ENCODE measurements at regions not wholly inside any gene's neighbourhood (a gene's known extent, or its start where the extent isn't known, plus 50 kb on each side); places are given as distances from the start of the nearest gene placed in this dataset.

DNA sequence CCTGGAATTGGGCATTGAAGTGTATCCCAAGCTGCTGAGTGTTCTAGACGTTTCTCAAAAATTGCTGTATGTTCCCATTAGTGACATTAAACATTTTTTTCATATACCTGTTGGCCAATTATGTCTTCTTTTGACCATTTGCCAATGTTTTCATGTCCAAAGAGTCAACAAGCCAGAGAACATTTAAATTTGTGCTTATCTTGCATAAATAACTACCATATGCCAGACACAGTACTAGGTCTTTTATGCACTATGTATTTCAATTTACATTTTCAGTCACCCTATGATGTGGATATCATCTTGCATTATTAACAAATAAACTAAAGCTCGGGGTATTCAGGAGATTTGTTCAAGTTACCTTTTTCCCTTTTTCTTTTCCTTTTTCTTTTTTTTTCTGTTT lies 632.9 kb upstream of the C16orf82 start:
- Histone ChIP-seq H3K36me3 (ENCODE audit: control insufficient read depth, insufficient read depth, low read length) (no peaks in the 10 kb centered on the region), H3K4me2 (ENCODE audit: insufficient read depth, low read length) (no peak overlapping the region), H2AFZ (ENCODE audit: low read depth, low read length) (no peak overlapping the region), H3K27ac (ENCODE audit: extremely low read depth, low read depth, low read length) (no peak overlapping the region), H3K4me1 (replicated peaks in 1 of 2; ENCODE audit: control insufficient read depth in 2 of 2, insufficient read depth in 2 of 2, low read length in 2 of 2) (no peaks in the 10 kb centered on the region), H3K4me3 (no peak overlapping the region), H4K20me1 (replicated peaks; ENCODE audit: control insufficient read depth, insufficient read depth, low read length) (no peaks in the 10 kb centered on the region), H3K27me3 (ENCODE audit: control insufficient read depth in 2 of 2, insufficient read depth in 2 of 2, low read length in 2 of 2) (no peaks in the 10 kb centered on the region), H3K9me1 (ENCODE audit: control insufficient read depth, insufficient read depth, low read length) (no peaks in the 10 kb centered on the region), H3K9ac (ENCODE audit: insufficient read depth in 1 of 2, low read depth in 2 of 2, low read length in 2 of 2) (no peak overlapping the region), H3K9me3 (replicated peaks; ENCODE audit: control insufficient read depth, insufficient read depth, low read depth, low read length) (no peaks in the 10 kb centered on the region), H3K79me2 (ENCODE audit: control insufficient read depth, insufficient read depth, low read length) (no peaks in the 10 kb centered on the region)
- ATAC-seq (no peak), FAIRE-seq (no peak), DNase-seq (ENCODE audit: extremely low read depth in 1 of 4, low spot score in 3 of 4) (no peak)
- WGBS (ENCODE audit: insufficient coverage, low coverage, missing lambda C conversion rate), result 0% methylated on average over 2 of the region's 2 CpGs
- TF ChIP-seq MAFG (tag; conservative IDR thresholded peaks at IDR 0.05), result peak; percentile 54; the same call in 1 of the 2 replicates
- TF ChIP-seq, protein P1, sequence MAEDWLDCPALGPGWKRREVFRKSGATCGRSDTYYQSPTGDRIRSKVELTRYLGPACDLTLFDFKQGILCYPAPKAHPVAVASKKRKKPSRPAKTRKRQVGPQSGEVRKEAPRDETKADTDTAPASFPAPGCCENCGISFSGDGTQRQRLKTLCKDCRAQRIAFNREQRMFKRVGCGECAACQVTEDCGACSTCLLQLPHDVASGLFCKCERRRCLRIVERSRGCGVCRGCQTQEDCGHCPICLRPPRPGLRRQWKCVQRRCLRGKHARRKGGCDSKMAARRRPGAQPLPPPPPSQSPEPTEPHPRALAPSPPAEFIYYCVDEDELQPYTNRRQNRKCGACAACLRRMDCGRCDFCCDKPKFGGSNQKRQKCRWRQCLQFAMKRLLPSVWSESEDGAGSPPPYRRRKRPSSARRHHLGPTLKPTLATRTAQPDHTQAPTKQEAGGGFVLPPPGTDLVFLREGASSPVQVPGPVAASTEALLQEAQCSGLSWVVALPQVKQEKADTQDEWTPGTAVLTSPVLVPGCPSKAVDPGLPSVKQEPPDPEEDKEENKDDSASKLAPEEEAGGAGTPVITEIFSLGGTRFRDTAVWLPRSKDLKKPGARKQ (CRISPR knock-in tag; IDR thresholded peaks at IDR 0.05), result no peak
- no peak for TF ChIP-seq KLF10 (CRISPR knock-in tag; IDR thresholded peaks at IDR 0.05)
- no peak for TF ChIP-seq STAG1 (CRISPR knock-in tag; IDR thresholded peaks at IDR 0.05; ENCODE audit: borderline replicate concordance)
- no peak for TF ChIP-seq ZNF766 (CRISPR knock-in tag; conservative IDR thresholded peaks at IDR 0.05)
- peak; percentile 42; the same call in 1 of the 2 replicates for TF ChIP-seq C11orf30 (IDR thresholded peaks at IDR 0.05; ENCODE audit: low read depth)
- TF ChIP-seq, protein P2, sequence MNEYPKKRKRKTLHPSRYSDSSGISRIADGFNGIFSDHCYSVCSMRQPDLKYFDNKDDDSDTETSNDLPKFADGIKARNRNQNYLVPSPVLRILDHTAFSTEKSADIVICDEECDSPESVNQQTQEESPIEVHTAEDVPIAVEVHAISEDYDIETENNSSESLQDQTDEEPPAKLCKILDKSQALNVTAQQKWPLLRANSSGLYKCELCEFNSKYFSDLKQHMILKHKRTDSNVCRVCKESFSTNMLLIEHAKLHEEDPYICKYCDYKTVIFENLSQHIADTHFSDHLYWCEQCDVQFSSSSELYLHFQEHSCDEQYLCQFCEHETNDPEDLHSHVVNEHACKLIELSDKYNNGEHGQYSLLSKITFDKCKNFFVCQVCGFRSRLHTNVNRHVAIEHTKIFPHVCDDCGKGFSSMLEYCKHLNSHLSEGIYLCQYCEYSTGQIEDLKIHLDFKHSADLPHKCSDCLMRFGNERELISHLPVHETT (CRISPR knock-in tag; conservative IDR thresholded peaks at IDR 0.05 in 1 of 2, IDR thresholded peaks at IDR 0.05 in 1 of 2), result no peak
- TF ChIP-seq, protein P3, sequence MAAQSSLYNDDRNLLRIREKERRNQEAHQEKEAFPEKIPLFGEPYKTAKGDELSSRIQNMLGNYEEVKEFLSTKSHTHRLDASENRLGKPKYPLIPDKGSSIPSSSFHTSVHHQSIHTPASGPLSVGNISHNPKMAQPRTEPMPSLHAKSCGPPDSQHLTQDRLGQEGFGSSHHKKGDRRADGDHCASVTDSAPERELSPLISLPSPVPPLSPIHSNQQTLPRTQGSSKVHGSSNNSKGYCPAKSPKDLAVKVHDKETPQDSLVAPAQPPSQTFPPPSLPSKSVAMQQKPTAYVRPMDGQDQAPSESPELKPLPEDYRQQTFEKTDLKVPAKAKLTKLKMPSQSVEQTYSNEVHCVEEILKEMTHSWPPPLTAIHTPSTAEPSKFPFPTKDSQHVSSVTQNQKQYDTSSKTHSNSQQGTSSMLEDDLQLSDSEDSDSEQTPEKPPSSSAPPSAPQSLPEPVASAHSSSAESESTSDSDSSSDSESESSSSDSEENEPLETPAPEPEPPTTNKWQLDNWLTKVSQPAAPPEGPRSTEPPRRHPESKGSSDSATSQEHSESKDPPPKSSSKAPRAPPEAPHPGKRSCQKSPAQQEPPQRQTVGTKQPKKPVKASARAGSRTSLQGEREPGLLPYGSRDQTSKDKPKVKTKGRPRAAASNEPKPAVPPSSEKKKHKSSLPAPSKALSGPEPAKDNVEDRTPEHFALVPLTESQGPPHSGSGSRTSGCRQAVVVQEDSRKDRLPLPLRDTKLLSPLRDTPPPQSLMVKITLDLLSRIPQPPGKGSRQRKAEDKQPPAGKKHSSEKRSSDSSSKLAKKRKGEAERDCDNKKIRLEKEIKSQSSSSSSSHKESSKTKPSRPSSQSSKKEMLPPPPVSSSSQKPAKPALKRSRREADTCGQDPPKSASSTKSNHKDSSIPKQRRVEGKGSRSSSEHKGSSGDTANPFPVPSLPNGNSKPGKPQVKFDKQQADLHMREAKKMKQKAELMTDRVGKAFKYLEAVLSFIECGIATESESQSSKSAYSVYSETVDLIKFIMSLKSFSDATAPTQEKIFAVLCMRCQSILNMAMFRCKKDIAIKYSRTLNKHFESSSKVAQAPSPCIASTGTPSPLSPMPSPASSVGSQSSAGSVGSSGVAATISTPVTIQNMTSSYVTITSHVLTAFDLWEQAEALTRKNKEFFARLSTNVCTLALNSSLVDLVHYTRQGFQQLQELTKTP (IDR thresholded peaks at IDR 0.05; ENCODE audit: low read depth in 1 of 2, partially characterized antibody in 2 of 2), result no peak
- TF ChIP-seq, protein P4, sequence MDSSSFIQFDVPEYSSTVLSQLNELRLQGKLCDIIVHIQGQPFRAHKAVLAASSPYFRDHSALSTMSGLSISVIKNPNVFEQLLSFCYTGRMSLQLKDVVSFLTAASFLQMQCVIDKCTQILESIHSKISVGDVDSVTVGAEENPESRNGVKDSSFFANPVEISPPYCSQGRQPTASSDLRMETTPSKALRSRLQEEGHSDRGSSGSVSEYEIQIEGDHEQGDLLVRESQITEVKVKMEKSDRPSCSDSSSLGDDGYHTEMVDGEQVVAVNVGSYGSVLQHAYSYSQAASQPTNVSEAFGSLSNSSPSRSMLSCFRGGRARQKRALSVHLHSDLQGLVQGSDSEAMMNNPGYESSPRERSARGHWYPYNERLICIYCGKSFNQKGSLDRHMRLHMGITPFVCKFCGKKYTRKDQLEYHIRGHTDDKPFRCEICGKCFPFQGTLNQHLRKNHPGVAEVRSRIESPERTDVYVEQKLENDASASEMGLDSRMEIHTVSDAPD (CRISPR knock-in tag; IDR thresholded peaks at IDR 0.05), result no peak
- TF ChIP-seq RHOXF2B (CRISPR knock-in tag; conservative IDR thresholded peaks at IDR 0.05), result no peak
- TF ChIP-seq MEF2D (tag; conservative IDR thresholded peaks at IDR 0.05; ENCODE audit: low read depth), result no peak
- peak; percentile 24; the same call in 1 of the 2 replicates for TF ChIP-seq MAFK (IDR thresholded peaks at IDR 0.05; ENCODE audit: low read length)
- TF ChIP-seq ZBTB17 (CRISPR knock-in tag; IDR thresholded peaks at IDR 0.05), result no peak
- TF ChIP-seq MAFF (IDR thresholded peaks at IDR 0.05; ENCODE audit: low read length), result no peak; the same call in 1 of the 2 replicates
- TF ChIP-seq ZNF316 (IDR thresholded peaks at IDR 0.05), result peak; percentile 74
- ChIA-PET CTCF (ENCODE audit: low intra/inter-chr PET ratio) (no interaction called here), POLR2A (no interaction called here)
- intact Hi-C loops (cut with micrococcal nuclease) (no loop called here), in situ Hi-C loops (cut with MboI) (no loop called here)
- no TSS peak for BruUV-seq (replicated peaks)
